Fibroblast of lung (primary cell): ENCODE measurements at regions not wholly inside any gene's neighbourhood (a gene's known extent, or its start where the extent isn't known, plus 50 kb on each side); places are given as distances from the start of the nearest gene placed in this dataset.

Source experiments
- EZH2 ChIP-seq: IDR thresholded peaks from 2 replicates; pipeline ENCODE4 v1.5.1; 2012; ENCODE audit warnings: low read length, control low read depth, mild to moderate bottlenecking; ENCODE audit errors: missing control alignments
- TF ChIP-seq, protein P1 (sequence below), 2 donors: IDR thresholded peaks in 1 of 2; conservative IDR thresholded peaks in 1 of 2; 1 replicate in 1 of 2; 2 replicates in 1 of 2; pipeline ENCODE4 v1.5.1; 2011 to 2012; ENCODE audit warnings: low read length in 2 of 2, control low read depth in 1 of 2, inconsistent platforms in 1 of 2, low read depth in 1 of 2, mild to moderate bottlenecking in 1 of 2

DNA sequence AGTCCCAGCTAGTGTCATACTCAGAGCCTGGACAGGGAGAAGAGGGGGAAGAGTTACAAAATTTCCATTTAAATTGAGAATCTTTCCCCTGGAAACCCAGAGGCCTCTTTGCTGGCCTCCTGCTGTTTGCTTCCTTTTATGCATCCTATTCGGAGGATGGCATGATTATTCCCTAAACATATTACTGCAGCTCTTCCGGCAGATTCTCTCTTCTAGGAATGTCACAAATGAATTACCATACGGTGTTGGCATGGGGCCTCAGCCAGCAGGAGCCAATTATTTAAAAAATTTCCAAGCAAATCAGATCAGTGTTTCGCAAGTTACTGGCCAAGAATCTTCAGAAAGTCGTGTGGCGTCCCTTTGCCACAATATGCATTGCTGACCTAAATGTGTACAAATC is 326.7 kb upstream of the NCAM1 start:
- TF ChIP-seq, protein P1, sequence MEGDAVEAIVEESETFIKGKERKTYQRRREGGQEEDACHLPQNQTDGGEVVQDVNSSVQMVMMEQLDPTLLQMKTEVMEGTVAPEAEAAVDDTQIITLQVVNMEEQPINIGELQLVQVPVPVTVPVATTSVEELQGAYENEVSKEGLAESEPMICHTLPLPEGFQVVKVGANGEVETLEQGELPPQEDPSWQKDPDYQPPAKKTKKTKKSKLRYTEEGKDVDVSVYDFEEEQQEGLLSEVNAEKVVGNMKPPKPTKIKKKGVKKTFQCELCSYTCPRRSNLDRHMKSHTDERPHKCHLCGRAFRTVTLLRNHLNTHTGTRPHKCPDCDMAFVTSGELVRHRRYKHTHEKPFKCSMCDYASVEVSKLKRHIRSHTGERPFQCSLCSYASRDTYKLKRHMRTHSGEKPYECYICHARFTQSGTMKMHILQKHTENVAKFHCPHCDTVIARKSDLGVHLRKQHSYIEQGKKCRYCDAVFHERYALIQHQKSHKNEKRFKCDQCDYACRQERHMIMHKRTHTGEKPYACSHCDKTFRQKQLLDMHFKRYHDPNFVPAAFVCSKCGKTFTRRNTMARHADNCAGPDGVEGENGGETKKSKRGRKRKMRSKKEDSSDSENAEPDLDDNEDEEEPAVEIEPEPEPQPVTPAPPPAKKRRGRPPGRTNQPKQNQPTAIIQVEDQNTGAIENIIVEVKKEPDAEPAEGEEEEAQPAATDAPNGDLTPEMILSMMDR (conservative IDR thresholded peaks at IDR 0.05 in 1 of 2, IDR thresholded peaks at IDR 0.05 in 1 of 2; ENCODE audit: low read depth in 1 of 2, low read length in 2 of 2), result no peak
- TF ChIP-seq EZH2, result no peak
